Heart left ventricle (tissue), 13 donors: ENCODE measurements at regions not wholly inside any gene's neighbourhood (a gene's known extent, or its start where the extent isn't known, plus 50 kb on each side); places are given as distances from the start of the nearest gene placed in this dataset.

Source experiments
- CTCF ChIP-seq, 12 donors: fragments of 200-600 bp; sonication (generic) in 4 of 12; IDR thresholded peaks; one replicate each; pipeline versions ENCODE4 v1.5.0 to v1.8.0; 2018 to 2022; ENCODE audit warnings: antibody characterized with exemption in 12 of 12, mild to moderate bottlenecking in 5 of 12
- POLR2A ChIP-seq, 2 donors: fragments of 450-650 bp; IDR thresholded peaks; one replicate each; pipeline ENCODE4 v1.6.1; 2017; ENCODE audit warnings: antibody characterized with exemption in 2 of 2, mild to moderate bottlenecking in 2 of 2, moderate library complexity in 2 of 2
- donor health status: ischemic (EF 13 %, LVEDD 7.1; RV severe dilation, severe dysfunction).
- donor health status: DM: no; HTN: yes; CAD: no.
- donor health status: DM: no; HTN: no; CAD: no.
- donor health status: ischemic (EF 25% LVEDD 6.9; RV normal size, moderate dysfunction).
- donor health status: ischemic (EF 25% LVEDD 5.7; RV mildly dilated, moderate dysfunction).
- donor health status: ischemic (EF 35%, LVEDD 5.7; RV mildly dilated, moderate dysfunction).
- donor health status: nonischemic (EF 11% LVEDD 7.7; RV severe dilation, severe dysfunction).
- donor health status: DM: yes; HTN: yes; CAD: no.
- donor health status: PGD.
- donor health status: ischemic (EF 29% LVEDD 5.4; RV normal size, mild dysfunction).
- donor health status: nonischemic (EF 23%, LVEDD 6.1; RV moderate dilation, normal function).

DNA sequence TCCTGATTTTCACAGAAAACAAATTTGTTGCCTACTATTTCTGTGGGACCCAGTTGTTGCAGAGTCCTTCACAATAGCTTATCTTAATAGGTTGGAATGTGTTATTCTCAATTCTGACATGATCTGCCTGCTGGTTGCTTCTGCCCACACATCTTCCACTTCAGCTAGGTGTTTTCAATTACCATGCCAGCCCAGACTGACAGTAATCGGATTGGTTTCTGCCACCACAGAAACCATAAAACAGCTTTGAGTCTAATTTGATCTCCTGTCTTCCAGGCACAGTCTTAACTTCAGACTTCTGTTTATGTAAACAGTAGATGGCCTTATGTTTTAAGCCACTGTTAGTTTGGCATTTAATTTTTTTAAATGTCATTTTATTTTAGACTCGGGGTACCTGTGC lies 248.2 kb upstream of the RBMS1 start:
- TF ChIP-seq CTCF (IDR thresholded peaks at IDR 0.05) = no peak
- TF ChIP-seq POLR2A (IDR thresholded peaks at IDR 0.05) = no peak
